ENCODE measurements at regions not wholly inside any gene's neighbourhood (a gene's known extent, or its start where the extent isn't known, plus 50 kb on each side); places are given as distances from the start of the nearest gene placed in this dataset.

DNA sequence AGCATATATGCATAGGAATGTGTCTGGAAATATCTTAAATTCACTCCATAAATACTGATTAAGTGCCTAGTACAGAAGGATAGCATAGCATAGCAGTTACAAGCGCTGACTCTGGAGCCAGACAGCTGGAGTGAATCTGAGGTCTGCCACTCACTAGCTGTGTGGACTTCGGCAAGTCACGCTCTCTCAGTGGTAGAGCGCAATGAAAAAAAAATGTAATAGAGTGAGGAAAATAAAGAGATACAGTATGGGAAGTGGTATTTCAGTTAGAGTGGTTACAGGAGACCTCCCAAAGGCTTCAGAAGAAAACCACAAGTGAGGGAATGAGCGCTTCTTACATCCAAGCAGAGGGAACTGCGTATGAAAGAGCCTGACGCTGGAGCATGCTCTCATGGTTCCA, 338.9 kb upstream of the PRMT6 start:
- Histone ChIP-seq H3K4me3 (ENCODE audit: low read length) (no peak overlapping the region), H3K4me1 (ENCODE audit: control insufficient read depth, insufficient read depth, low read length) (no peaks in the 10 kb centered on the region), H3K27me3 (ENCODE audit: control insufficient read depth, insufficient read depth) (no peaks in the 10 kb centered on the region), H3K27ac (ENCODE audit: low read length) (no peak overlapping the region), H3K9me3 (ENCODE audit: control insufficient read depth, low read length) (no peaks in the 10 kb centered on the region)
- ATAC-seq, result no peak
- 60% methylated on average over 7 of the region's 7 CpGs for WGBS
- intact Hi-C loops (cut with DNase I), result no loop called here
- DNase-seq, result no peak

DNA sequence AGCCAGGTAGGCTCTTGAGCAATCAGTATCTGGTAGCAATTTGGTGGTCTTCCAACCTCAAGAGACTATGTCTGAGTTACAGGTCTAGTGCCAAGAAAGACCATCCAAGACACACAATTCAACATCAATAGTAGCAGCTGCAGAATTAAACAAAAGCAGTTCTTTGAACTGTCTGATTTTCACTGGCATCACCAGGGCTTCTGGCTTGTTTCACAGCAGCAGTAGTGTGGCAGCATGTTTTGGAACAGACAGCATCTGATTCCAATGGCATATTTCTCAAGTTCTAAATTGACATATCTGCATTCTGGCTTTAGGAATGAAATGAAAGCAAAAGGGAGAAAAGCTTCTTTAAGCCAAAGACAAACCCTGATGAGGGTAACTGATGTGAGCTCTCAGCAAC, 334.7 kb upstream of the PRMT6 start:
- DNase-seq (no peak), ATAC-seq (no peak)
- intact Hi-C loops (cut with DNase I), result no loop called here
- Histone ChIP-seq H3K27me3 (ENCODE audit: control insufficient read depth, insufficient read depth) (no peaks in the 10 kb centered on the region), H3K4me1 (ENCODE audit: control insufficient read depth, insufficient read depth, low read length) (no peaks in the 10 kb centered on the region), H3K27ac (ENCODE audit: low read length) (no peak overlapping the region), H3K4me3 (ENCODE audit: low read length) (no peak overlapping the region), H3K9me3 (ENCODE audit: control insufficient read depth, low read length) (no peaks in the 10 kb centered on the region)

DNA sequence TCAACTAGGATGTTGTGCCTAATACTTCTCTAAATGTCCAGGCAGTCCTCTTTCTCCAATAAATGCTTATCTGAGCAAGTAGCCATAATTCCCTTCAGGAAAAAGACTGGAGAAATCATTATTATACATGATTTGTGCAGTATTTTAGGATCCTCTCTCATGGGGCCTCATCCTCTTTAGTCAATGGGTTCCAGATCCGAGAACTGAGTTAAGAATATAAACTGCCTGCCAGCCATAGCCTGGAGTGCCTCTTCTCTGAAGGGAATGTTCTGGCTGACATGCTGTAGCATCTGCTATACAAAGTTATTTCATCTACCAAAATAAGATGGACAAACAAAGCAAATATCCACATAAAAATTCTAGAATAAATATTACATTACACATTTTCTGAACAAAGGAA, 334.0 kb upstream of the PRMT6 start:
- DNase-seq (no peak), ATAC-seq (no peak)
- H3K4me3 ChIP-seq (ENCODE audit: low read length), result no peak overlapping the region
- H3K4me1 ChIP-seq (ENCODE audit: control insufficient read depth, insufficient read depth, low read length), result no peaks in the 10 kb centered on the region
- no peaks in the 10 kb centered on the region for H3K9me3 ChIP-seq (ENCODE audit: control insufficient read depth, low read length)
- H3K27ac ChIP-seq (ENCODE audit: low read length), result no peak overlapping the region
- intact Hi-C loops (cut with DNase I), result no loop called here
- 2% methylated on average over 1 of the region's 1 CpG for WGBS
- no peaks in the 10 kb centered on the region for H3K27me3 ChIP-seq (ENCODE audit: control insufficient read depth, insufficient read depth)

DNA sequence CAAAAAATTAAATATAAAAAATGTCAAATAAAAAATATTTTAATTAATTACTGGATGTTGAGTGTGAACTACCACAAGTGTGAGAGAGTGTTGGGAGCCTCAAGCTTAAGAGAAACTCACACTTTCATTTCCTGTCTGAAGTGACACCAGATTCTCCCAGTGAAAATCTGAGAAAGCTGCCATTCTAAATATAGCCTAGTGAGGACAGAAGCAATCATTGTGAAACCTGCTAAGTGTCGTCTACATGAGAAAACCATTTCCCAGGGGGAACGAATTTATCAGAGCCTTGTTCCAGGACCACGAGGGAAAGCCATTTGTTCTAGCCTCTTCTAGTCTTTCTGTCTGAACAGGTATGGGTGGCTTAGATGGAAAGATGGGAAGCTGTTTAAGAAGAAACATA, 329.3 kb upstream of the PRMT6 start:
- DNase-seq (no peak), ATAC-seq (no peak)
- Histone ChIP-seq H3K4me3 (ENCODE audit: low read length) (no peak overlapping the region), H3K9me3 (ENCODE audit: control insufficient read depth, low read length) (no peaks in the 10 kb centered on the region), H3K27ac (ENCODE audit: low read length) (no peak overlapping the region), H3K4me1 (ENCODE audit: control insufficient read depth, insufficient read depth, low read length) (no peaks in the 10 kb centered on the region), H3K27me3 (ENCODE audit: control insufficient read depth, insufficient read depth) (no peaks in the 10 kb centered on the region)
- 5% methylated on average over 3 of the region's 3 CpGs for WGBS
- intact Hi-C loops (cut with DNase I), result no loop called here

DNA sequence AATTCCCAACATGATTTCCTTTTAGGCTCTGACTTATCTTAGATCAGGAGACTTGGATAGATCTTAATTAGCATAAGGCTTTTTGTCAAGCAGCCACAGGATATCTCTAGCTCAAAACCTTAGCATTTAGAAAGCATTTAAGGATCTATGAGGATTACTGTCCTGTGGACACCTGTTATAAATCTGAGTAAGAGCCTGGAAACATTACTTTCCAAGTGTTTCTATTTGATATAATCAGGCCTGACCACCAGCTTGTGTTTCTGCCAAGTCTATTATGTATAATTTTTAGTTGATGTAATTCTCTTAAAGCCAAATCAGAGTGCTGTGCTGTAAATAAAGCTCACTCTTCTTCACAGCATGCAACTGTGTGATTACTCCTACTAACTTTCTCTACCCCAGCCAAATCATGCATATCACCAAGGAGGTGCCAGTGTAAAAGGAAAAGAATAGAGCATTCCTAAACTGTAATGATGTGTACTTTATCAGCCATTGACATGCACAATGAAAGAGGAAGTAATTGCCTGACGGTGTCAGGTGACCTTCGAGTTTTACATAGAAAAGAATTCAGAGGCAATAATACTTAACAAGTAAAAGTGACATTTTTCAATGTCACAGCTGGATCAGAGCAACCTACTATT, 309.9 kb upstream of the PRMT6 start:
- DNase-seq (no peak), ATAC-seq (no peak)
- 25% methylated on average over 2 of the region's 2 CpGs for WGBS
- Histone ChIP-seq H3K4me1 (ENCODE audit: control insufficient read depth, insufficient read depth, low read length) (no peaks in the 10 kb centered on the region), H3K4me3 (ENCODE audit: low read length) (no peak overlapping the region), H3K9me3 (ENCODE audit: control insufficient read depth, low read length) (peaks cover 2% of the 10 kb centered on the region), H3K27me3 (ENCODE audit: control insufficient read depth, insufficient read depth) (no peaks in the 10 kb centered on the region), H3K27ac (ENCODE audit: low read length) (no peak overlapping the region)
- intact Hi-C loops (cut with DNase I), result no loop called here

DNA sequence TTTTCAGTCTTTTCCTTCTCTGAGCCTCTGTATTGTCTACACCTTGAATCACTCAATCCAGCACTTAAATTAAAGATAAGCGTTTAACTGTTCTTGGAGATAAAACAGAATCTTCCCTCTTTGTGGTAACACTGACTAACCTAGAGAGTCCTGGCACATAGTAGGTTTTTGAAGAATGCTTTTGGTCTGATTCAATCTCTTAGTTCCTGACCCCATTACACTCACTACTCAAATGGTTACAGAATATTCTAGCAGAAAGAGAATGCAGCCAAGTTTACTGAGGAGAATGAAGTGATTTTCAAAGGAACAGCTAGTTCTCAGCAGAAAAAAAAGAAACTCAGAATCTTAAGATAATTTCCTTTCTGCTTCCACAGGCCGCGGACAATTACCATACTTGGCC, 309.2 kb upstream of the PRMT6 start:
- ATAC-seq, result no peak

DNA sequence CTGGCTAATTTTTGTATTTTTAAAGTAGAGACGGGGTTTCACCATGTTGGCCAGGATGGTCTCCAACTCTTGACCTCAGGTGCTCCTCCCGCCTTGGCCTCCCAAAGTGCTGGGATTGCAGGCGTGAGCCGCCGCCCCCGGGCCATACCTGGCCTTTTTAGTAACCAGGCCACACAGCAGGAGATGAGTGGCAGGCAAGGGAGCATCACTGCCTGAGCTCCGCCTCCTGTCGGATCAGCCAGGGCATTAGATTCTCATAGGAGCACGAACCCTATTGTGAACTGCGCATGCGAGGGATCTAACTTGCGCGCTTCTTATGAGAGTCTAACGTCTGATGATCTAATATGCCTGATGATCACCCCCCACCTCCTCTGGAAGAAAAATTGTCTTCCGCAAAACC, 308.7 kb upstream of the PRMT6 start:
- peaks cover 2% of the 10 kb centered on the region for H3K9me3 ChIP-seq (ENCODE audit: control insufficient read depth, low read length)
- 91% methylated on average over 15 of the region's 15 CpGs for WGBS
- intact Hi-C loops (cut with DNase I), result no loop called here
- no peaks in the 10 kb centered on the region for H3K4me1 ChIP-seq (ENCODE audit: control insufficient read depth, insufficient read depth, low read length)
- H3K27ac ChIP-seq (ENCODE audit: low read length), result no peak overlapping the region
- H3K4me3 ChIP-seq (ENCODE audit: low read length), result no peak overlapping the region
- DNase-seq (no peak), ATAC-seq (no peak)
- no peaks in the 10 kb centered on the region for H3K27me3 ChIP-seq (ENCODE audit: control insufficient read depth, insufficient read depth)

More for the DNA sequence above, 309.2 kb upstream of the PRMT6 start:
- intact Hi-C loops (cut with DNase I), result no loop called here
- no peak for DNase-seq
- peaks cover 2% of the 10 kb centered on the region for H3K9me3 ChIP-seq (ENCODE audit: control insufficient read depth, low read length)
- no peaks in the 10 kb centered on the region for H3K27me3 ChIP-seq (ENCODE audit: control insufficient read depth, insufficient read depth)
- H3K4me3 ChIP-seq (ENCODE audit: low read length), result no peak overlapping the region
- H3K27ac ChIP-seq (ENCODE audit: low read length), result no peak overlapping the region
- no peaks in the 10 kb centered on the region for H3K4me1 ChIP-seq (ENCODE audit: control insufficient read depth, insufficient read depth, low read length)
- WGBS, result 55% methylated on average over 3 of the region's 3 CpGs

DNA sequence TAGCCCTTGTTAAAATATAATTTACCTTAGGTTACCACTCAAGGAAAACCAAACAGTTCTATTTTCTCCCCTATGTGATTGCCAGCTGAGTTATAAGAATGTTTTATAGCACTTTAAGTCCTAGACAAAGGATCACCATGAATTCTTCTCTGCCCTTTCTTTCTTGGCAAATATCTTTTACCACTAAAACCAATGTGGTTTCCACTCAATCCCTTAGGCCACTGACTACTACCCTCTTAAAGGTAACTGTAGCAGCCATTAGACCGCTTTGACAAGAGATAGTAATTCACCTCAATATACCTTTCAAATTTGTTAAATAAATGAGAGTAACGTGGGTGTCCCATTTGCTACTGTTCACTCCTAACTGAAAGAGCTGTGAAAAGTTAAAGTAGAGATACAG, 307.9 kb upstream of the PRMT6 start:
- H3K27me3 ChIP-seq (ENCODE audit: control insufficient read depth, insufficient read depth), result no peaks in the 10 kb centered on the region
- H3K4me1 ChIP-seq (ENCODE audit: control insufficient read depth, insufficient read depth, low read length), result no peaks in the 10 kb centered on the region
- H3K9me3 ChIP-seq (ENCODE audit: control insufficient read depth, low read length), result peaks cover 2% of the 10 kb centered on the region
- no peak overlapping the region for H3K27ac ChIP-seq (ENCODE audit: low read length)
- 78% methylated on average over 2 of the region's 2 CpGs for WGBS
- no peak for ATAC-seq
- DNase-seq, result no peak
- intact Hi-C loops (cut with DNase I), result no loop called here
- no peak overlapping the region for H3K4me3 ChIP-seq (ENCODE audit: low read length)

DNA sequence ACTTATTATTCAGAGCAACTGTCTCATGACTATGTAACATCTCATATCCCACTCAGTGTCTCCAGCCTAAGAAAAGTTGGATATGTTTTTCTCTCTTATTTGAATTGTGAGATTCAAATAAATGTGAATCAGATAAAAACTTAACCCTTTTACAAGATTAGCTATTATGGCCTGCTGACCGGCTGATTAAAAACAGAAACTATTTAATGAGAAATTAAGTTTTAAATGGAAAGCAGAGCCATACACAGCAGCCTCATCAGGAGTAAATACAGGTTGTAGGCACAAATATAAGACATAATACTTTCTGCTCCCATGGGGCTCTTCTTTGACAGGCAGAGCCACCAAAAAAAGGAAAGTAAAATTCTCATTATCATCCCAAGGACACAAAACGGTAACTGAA, 307.0 kb upstream of the PRMT6 start:
- DNase-seq, result no peak
- intact Hi-C loops (cut with DNase I), result no loop called here
- Histone ChIP-seq H3K4me1 (ENCODE audit: control insufficient read depth, insufficient read depth, low read length) (no peaks in the 10 kb centered on the region), H3K27ac (ENCODE audit: low read length) (no peak overlapping the region), H3K27me3 (ENCODE audit: control insufficient read depth, insufficient read depth) (no peaks in the 10 kb centered on the region), H3K9me3 (ENCODE audit: control insufficient read depth, low read length) (peaks cover 2% of the 10 kb centered on the region), H3K4me3 (ENCODE audit: low read length) (no peak overlapping the region)
- 34% methylated on average over 2 of the region's 2 CpGs for WGBS
- no peak for ATAC-seq

DNA sequence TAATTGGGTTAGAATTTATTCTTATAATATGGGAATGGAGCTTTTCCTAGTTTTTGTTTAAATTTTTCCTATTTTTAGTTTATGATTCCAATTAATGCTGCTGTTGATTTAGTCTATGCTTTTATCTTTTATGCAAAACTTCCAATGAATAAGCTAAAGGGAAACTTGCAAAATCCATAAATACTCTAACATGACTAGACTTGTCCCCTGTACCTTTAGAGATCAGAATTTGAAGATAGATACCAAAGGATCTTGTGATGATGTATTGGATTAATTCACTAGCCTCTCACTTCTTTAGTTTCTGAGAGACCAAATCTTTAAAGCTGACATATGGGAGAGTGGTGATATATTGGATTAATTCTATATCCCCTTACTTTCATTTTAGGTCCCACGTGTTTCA, 306.6 kb upstream of the PRMT6 start:
- ATAC-seq (no peak), DNase-seq (no peak)
- Histone ChIP-seq H3K4me1 (ENCODE audit: control insufficient read depth, insufficient read depth, low read length) (no peaks in the 10 kb centered on the region), H3K27ac (ENCODE audit: low read length) (no peak overlapping the region), H3K27me3 (ENCODE audit: control insufficient read depth, insufficient read depth) (no peaks in the 10 kb centered on the region), H3K4me3 (ENCODE audit: low read length) (no peak overlapping the region), H3K9me3 (ENCODE audit: control insufficient read depth, low read length) (peaks cover 2% of the 10 kb centered on the region)
- WGBS, result 61% methylated on average over 1 of the region's 1 CpG
- intact Hi-C loops (cut with DNase I), result no loop called here

DNA sequence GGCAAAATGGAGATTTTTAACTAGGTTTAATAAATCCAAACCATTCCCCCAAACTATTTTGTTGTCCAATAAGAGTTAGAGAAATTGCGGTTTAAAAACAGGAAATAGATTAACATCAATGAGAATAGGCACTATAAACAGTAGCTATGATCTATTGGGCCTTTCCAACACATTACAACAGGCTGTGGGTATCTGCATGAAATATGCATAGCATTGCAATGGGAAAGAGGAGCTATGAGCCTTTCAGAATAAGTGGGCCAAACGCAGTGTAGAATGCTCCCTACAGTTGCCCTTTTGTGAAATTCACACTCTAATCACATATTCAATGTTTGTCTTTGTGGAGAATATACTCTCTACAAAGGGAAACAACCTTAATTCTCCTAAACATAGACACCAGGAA, 305.5 kb upstream of the PRMT6 start:
- intact Hi-C loops (cut with DNase I), result no loop called here
- Histone ChIP-seq H3K9me3 (ENCODE audit: control insufficient read depth, low read length) (peaks cover 2% of the 10 kb centered on the region), H3K27me3 (ENCODE audit: control insufficient read depth, insufficient read depth) (no peaks in the 10 kb centered on the region), H3K27ac (ENCODE audit: low read length) (no peak overlapping the region), H3K4me1 (ENCODE audit: control insufficient read depth, insufficient read depth, low read length) (no peaks in the 10 kb centered on the region), H3K4me3 (ENCODE audit: low read length) (no peak overlapping the region)
- DNase-seq (no peak), ATAC-seq (no peak)
- 66% methylated on average over 2 of the region's 2 CpGs for WGBS

DNA sequence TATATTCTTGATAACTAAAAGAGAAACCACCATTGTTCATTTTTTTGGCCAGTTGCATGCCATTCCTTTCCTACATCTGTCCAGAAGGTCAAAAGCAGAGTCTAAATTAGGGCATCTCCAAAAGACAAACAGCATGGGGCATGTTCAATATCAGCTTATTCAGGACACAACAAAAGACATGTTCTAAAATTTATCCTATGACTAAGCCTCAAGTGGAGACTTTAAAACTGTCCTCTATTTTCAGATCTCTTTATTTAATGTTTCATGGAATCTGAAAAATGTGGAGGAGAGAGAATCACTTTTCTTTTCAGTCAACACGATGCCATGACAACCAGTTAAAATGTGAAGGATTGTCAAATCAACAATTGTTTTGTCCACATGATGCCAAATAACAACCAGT, 303.4 kb upstream of the PRMT6 start:
- intact Hi-C loops (cut with DNase I), result no loop called here
- Histone ChIP-seq H3K4me1 (ENCODE audit: control insufficient read depth, insufficient read depth, low read length) (no peaks in the 10 kb centered on the region), H3K4me3 (ENCODE audit: low read length) (no peak overlapping the region), H3K9me3 (ENCODE audit: control insufficient read depth, low read length) (no peaks in the 10 kb centered on the region), H3K27me3 (ENCODE audit: control insufficient read depth, insufficient read depth) (no peaks in the 10 kb centered on the region), H3K27ac (ENCODE audit: low read length) (no peak overlapping the region)
- WGBS, result 59% methylated on average over 1 of the region's 1 CpG
- no peak for DNase-seq
- ATAC-seq, result no peak
